Fibroblast of villous mesenchyme (primary cell): ENCODE measurements at regions not wholly inside any gene's neighbourhood (a gene's known extent, or its start where the extent isn't known, plus 50 kb on each side); places are given as distances from the start of the nearest gene placed in this dataset.

Source experiments
- DNase-seq: peaks from one replicate; pipeline ENCODE4 v3.0.0-alpha.2; 2010; ENCODE audit warnings: low read depth
- H3K4me3 ChIP-seq: 2 replicates; pipeline ENCODE4 v1.5.1; 2011; ENCODE audit warnings: low read depth, mild to moderate bottlenecking, low read length
- CTCF ChIP-seq: IDR thresholded peaks from 2 replicates; pipeline ENCODE4 v1.5.1; 2012; ENCODE audit warnings: low read depth, mild to moderate bottlenecking, low read length; ENCODE audit not compliant: insufficient read depth

GRCh38 chr5:8505196-8505595 lies 636.2 kb downstream of the MTRR start:
- no peak for TF ChIP-seq CTCF

GRCh38 chr5:8508231-8508630 lies 639.3 kb downstream of the MTRR start:
- H3K4me3 ChIP-seq, result no peak overlapping the region
- no peak for TF ChIP-seq CTCF
- DNase-seq, result no peak

More at GRCh38 chr5:8505196-8505595, 636.2 kb downstream of the MTRR start:
- H3K4me3 ChIP-seq, result no peak overlapping the region
- DNase-seq, result no peak

GRCh38 chr5:8516356-8516755 lies 647.4 kb downstream of the MTRR start:
- no peak for TF ChIP-seq CTCF
- no peak overlapping the region for H3K4me3 ChIP-seq
- no peak for DNase-seq

GRCh38 chr5:8517456-8517855 lies 648.5 kb downstream of the MTRR start:
- TF ChIP-seq CTCF, result no peak
- H3K4me3 ChIP-seq, result no peak overlapping the region
- DNase-seq, result peak; percentile 17

GRCh38 chr5:8520917-8521316 lies 652.0 kb downstream of the MTRR start:
- no peak for TF ChIP-seq CTCF
- DNase-seq, result no peak
- no peak overlapping the region for H3K4me3 ChIP-seq

- DNase-seq, result no peak
- no peak for TF ChIP-seq CTCF
- H3K4me3 ChIP-seq, result no peak overlapping the region
These were observed 653.0 kb downstream of the MTRR start for GRCh38 chr5:8521991-8522390.

GRCh38 chr5:8522646-8523045 lies 653.7 kb downstream of the MTRR start:
- no peak for TF ChIP-seq CTCF
- no peak for DNase-seq
- no peak overlapping the region for H3K4me3 ChIP-seq
